ENCODE measurements at regions not wholly inside any gene's neighbourhood (a gene's known extent, or its start where the extent isn't known, plus 50 kb on each side); places are given as distances from the start of the nearest gene placed in this dataset.
"Not testable (repeated sequence)": the region's sequence is repeated elsewhere in the genome, so short reads cannot be mapped to it uniquely, and the experiment has no call there.

DNA sequence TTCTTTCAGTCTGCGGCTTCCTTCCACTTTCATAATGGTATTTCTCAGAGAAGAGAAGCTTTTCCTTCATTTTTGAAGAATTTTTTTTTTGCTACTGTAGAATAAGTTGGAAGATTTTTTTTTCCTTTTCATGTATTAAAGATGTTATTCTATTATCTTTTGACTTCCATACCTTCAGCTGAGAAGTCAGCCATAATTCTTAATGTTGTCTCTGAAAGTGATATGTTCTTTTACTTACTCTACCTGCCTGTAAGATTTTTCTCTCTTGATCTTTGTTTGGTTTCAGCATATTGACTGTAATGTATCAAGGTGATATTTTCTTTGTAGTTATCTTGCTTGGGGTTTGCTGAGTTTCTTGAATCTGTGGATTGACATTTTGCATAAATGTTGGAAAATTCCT lies 143.5 kb upstream of the TOX3 start:
- DNase-seq (no peak), ATAC-seq (ENCODE audit: low FRiP score) (no peak)
- 72 to 79% methylated on average over 1 of the region's 1 CpG for WGBS, 2 donors
- Histone ChIP-seq H3K4me3 (ENCODE audit: low read length in 2 of 2) (no peak overlapping the region), H3K36me3 (ENCODE audit: control insufficient read depth in 1 of 2, insufficient read depth in 2 of 2, low read length in 1 of 2) (no peaks in the 10 kb centered on the region), H3K27ac (ENCODE audit: low read depth in 1 of 2, low read length in 2 of 2) (no peak overlapping the region), H3K4me1 (ENCODE audit: control insufficient read depth in 1 of 2, insufficient read depth in 2 of 2, low read length in 2 of 2) (no peaks in the 10 kb centered on the region), H3K27me3 (ENCODE audit: control insufficient read depth in 1 of 2, insufficient read depth in 2 of 2, low read length in 1 of 2) (no peaks in the 10 kb centered on the region), H3K9me3 (ENCODE audit: control insufficient read depth, low read length) (no peaks in the 10 kb centered on the region)
- intact Hi-C loops (cut with DNase I): no loop called here

GRCh38 chr16:52680993-52681392 lies 134.1 kb upstream of the TOX3 start:
- Histone ChIP-seq H3K27ac (ENCODE audit: low read depth in 1 of 2, low read length in 2 of 2) (no peak overlapping the region), H3K4me1 (ENCODE audit: control insufficient read depth in 1 of 2, insufficient read depth in 2 of 2, low read length in 2 of 2) (no peaks in the 10 kb centered on the region), H3K36me3 (ENCODE audit: control insufficient read depth in 1 of 2, insufficient read depth in 2 of 2, low read length in 1 of 2) (no peaks in the 10 kb centered on the region), H3K4me3 (ENCODE audit: low read length in 2 of 2) (no peak overlapping the region), H3K27me3 (ENCODE audit: control insufficient read depth in 1 of 2, insufficient read depth in 2 of 2, low read length in 1 of 2) (peaks cover 0 to 3% of the 10 kb centered on the region in 2 donors), H3K9me3 (ENCODE audit: control insufficient read depth, low read length) (peaks cover 2% of the 10 kb centered on the region)
- DNase-seq (no peak), ATAC-seq (ENCODE audit: low FRiP score) (no peak)
- intact Hi-C loops (cut with DNase I): no loop called here
- 81 to 96% methylated on average over 1 of the region's 1 CpG for WGBS, 2 donors

- DNase-seq (no peak), ATAC-seq (ENCODE audit: low FRiP score) (no peak)
- no peak overlapping the region for H3K4me3 ChIP-seq (ENCODE audit: low read length in 2 of 2)
- intact Hi-C loops (cut with DNase I): no loop called here
- no peaks in the 10 kb centered on the region for H3K36me3 ChIP-seq (ENCODE audit: control insufficient read depth in 1 of 2, insufficient read depth in 2 of 2, low read length in 1 of 2)
- WGBS, 2 donors: 30 to 43% methylated on average over 2 of the region's 2 CpGs
- peaks cover 3% of the 10 kb centered on the region for H3K9me3 ChIP-seq (ENCODE audit: control insufficient read depth, low read length)
- H3K27me3 ChIP-seq (ENCODE audit: control insufficient read depth in 1 of 2, insufficient read depth in 2 of 2, low read length in 1 of 2): no peaks in the 10 kb centered on the region
- H3K27ac ChIP-seq (ENCODE audit: low read depth in 1 of 2, low read length in 2 of 2): no peak overlapping the region
- no peaks in the 10 kb centered on the region for H3K4me1 ChIP-seq (ENCODE audit: control insufficient read depth in 1 of 2, insufficient read depth in 2 of 2, low read length in 2 of 2)
Observed at GRCh38 chr16:52677501-52677900, 130.6 kb upstream of the TOX3 start.

- intact Hi-C loops (cut with DNase I): no loop called here
- ATAC-seq (ENCODE audit: low FRiP score): no peak
- H3K4me3 ChIP-seq (ENCODE audit: low read length in 2 of 2): no peak overlapping the region
- no peaks in the 10 kb centered on the region for H3K4me1 ChIP-seq (ENCODE audit: control insufficient read depth in 1 of 2, insufficient read depth in 2 of 2, low read length in 2 of 2)
- no peak overlapping the region for H3K27ac ChIP-seq (ENCODE audit: low read depth in 1 of 2, low read length in 2 of 2)
- H3K9me3 ChIP-seq (ENCODE audit: control insufficient read depth, low read length): peaks cover 3% of the 10 kb centered on the region
- no peaks in the 10 kb centered on the region for H3K36me3 ChIP-seq (ENCODE audit: control insufficient read depth in 1 of 2, insufficient read depth in 2 of 2, low read length in 1 of 2)
- H3K27me3 ChIP-seq (ENCODE audit: control insufficient read depth in 1 of 2, insufficient read depth in 2 of 2, low read length in 1 of 2): no peaks in the 10 kb centered on the region
- no peak for DNase-seq
Observed at GRCh38 chr16:52676959-52677358, 130.0 kb upstream of the TOX3 start.

- H3K4me3 ChIP-seq (ENCODE audit: low read length in 2 of 2): no peak overlapping the region
- H3K27ac ChIP-seq (ENCODE audit: low read depth in 1 of 2, low read length in 2 of 2): no peak overlapping the region
- H3K27me3 ChIP-seq (ENCODE audit: control insufficient read depth in 1 of 2, insufficient read depth in 2 of 2, low read length in 1 of 2): no peaks in the 10 kb centered on the region
- DNase-seq (no peak), ATAC-seq (ENCODE audit: low FRiP score) (no peak)
- intact Hi-C loops (cut with DNase I): no loop called here
- 57 to 69% methylated on average over 1 of the region's 1 CpG for WGBS, 2 donors
- peaks cover 3% of the 10 kb centered on the region for H3K9me3 ChIP-seq (ENCODE audit: control insufficient read depth, low read length)
- H3K36me3 ChIP-seq (ENCODE audit: control insufficient read depth in 1 of 2, insufficient read depth in 2 of 2, low read length in 1 of 2): no peaks in the 10 kb centered on the region
- no peaks in the 10 kb centered on the region for H3K4me1 ChIP-seq (ENCODE audit: control insufficient read depth in 1 of 2, insufficient read depth in 2 of 2, low read length in 2 of 2)
Observed at GRCh38 chr16:52671590-52671989, 124.6 kb upstream of the TOX3 start.

DNA sequence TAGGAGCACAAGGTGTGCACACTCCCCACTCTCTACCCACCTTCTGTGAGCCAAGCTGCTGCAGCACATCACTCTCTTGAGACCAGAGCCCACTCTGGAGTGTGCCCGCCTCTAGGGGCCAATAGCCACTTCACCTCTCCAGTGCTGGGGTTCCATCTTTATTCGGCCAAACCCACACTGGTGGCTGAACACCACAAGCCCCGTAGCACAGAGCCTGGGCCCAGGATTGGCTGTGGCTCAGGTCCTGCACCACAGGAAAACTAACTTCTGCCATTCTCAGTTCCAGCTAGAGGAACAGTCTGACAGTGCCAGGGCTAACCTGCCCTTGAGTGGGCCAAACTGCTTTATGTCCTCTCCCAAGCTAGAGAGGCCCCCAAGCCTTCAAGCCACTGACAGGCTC lies 111.0 kb upstream of the TOX3 start:
- Histone ChIP-seq H3K4me1 (ENCODE audit: control insufficient read depth in 1 of 2, insufficient read depth in 2 of 2, low read length in 2 of 2) (no peaks in the 10 kb centered on the region), H3K36me3 (ENCODE audit: control insufficient read depth in 1 of 2, insufficient read depth in 2 of 2, low read length in 1 of 2) (no peaks in the 10 kb centered on the region), H3K27me3 (ENCODE audit: control insufficient read depth in 1 of 2, insufficient read depth in 2 of 2, low read length in 1 of 2) (no peaks in the 10 kb centered on the region), H3K4me3 (ENCODE audit: low read length in 2 of 2) (no peak overlapping the region), H3K9me3 (ENCODE audit: control insufficient read depth, low read length) (no peaks in the 10 kb centered on the region), H3K27ac (ENCODE audit: low read depth in 1 of 2, low read length in 2 of 2) (no peak overlapping the region)
- intact Hi-C loops (cut with DNase I): no loop called here
- ATAC-seq (ENCODE audit: low FRiP score) (peak; percentile 48), DNase-seq (no peak)
- WGBS, 2 donors: 78 to 83% methylated on average over 3 of the region's 3 CpGs

DNA sequence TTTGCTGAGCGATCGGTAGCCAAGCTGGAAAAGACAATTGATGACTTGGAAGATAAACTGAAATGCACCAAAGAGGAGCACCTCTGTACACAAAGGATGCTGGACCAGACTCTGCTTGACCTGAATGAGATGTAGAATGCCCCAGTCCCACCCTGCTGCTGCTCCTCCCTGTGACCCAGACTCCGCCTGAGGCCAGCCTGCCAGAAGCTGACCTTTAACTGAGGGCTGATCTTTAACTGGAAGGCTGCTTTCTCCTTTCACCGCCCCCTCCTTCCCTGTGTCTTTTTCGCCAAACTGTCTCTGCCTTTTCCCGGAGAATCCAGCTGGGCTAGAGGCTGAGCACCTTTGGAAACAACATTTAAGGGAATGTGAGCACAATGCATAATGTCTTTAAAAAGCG lies 109.0 kb upstream of the TOX3 start:
- DNase-seq; ATAC-seq (ENCODE audit: low FRiP score); H3K4me1 ChIP-seq (ENCODE audit: control insufficient read depth in 1 of 2, insufficient read depth in 2 of 2, low read length in 2 of 2); intact Hi-C loops (cut with DNase I); H3K4me3 ChIP-seq (ENCODE audit: low read length in 2 of 2); H3K27ac ChIP-seq (ENCODE audit: low read depth in 1 of 2, low read length in 2 of 2); H3K9me3 ChIP-seq (ENCODE audit: control insufficient read depth, low read length); H3K36me3 ChIP-seq (ENCODE audit: control insufficient read depth in 1 of 2, insufficient read depth in 2 of 2, low read length in 1 of 2); H3K27me3 ChIP-seq (ENCODE audit: control insufficient read depth in 1 of 2, insufficient read depth in 2 of 2, low read length in 1 of 2): not testable (repeated sequence)
- whole genome bisulfite sequencing, 2 donors: 53 to 65% methylated on average over 7 of the region's 7 CpGs

GRCh38 chr16:52655156-52655555 lies 108.2 kb upstream of the TOX3 start:
- H3K4me3 ChIP-seq (ENCODE audit: low read length in 2 of 2); H3K9me3 ChIP-seq (ENCODE audit: control insufficient read depth, low read length); H3K27me3 ChIP-seq (ENCODE audit: control insufficient read depth in 1 of 2, insufficient read depth in 2 of 2, low read length in 1 of 2); H3K27ac ChIP-seq (ENCODE audit: low read depth in 1 of 2, low read length in 2 of 2); H3K4me1 ChIP-seq (ENCODE audit: control insufficient read depth in 1 of 2, insufficient read depth in 2 of 2, low read length in 2 of 2); H3K36me3 ChIP-seq (ENCODE audit: control insufficient read depth in 1 of 2, insufficient read depth in 2 of 2, low read length in 1 of 2); ATAC-seq (ENCODE audit: low FRiP score); intact Hi-C loops (cut with DNase I); DNase-seq: not testable (repeated sequence)
- 90 to 91% methylated on average over 17 of the region's 17 CpGs for WGBS, 2 donors

GRCh38 chr16:52652033-52652432 lies 105.1 kb upstream of the TOX3 start:
- 74 to 80% methylated on average over 4 of the region's 4 CpGs for WGBS, 2 donors
- Histone ChIP-seq H3K36me3 (ENCODE audit: control insufficient read depth in 1 of 2, insufficient read depth in 2 of 2, low read length in 1 of 2) (no peaks in the 10 kb centered on the region), H3K9me3 (ENCODE audit: control insufficient read depth, low read length) (no peaks in the 10 kb centered on the region), H3K4me3 (ENCODE audit: low read length in 2 of 2) (no peak overlapping the region), H3K27me3 (ENCODE audit: control insufficient read depth in 1 of 2, insufficient read depth in 2 of 2, low read length in 1 of 2) (no peaks in the 10 kb centered on the region), H3K4me1 (ENCODE audit: control insufficient read depth in 1 of 2, insufficient read depth in 2 of 2, low read length in 2 of 2) (no peaks in the 10 kb centered on the region), H3K27ac (ENCODE audit: low read depth in 1 of 2, low read length in 2 of 2) (no peak overlapping the region)
- intact Hi-C loops (cut with DNase I): no loop called here
- DNase-seq (no peak), ATAC-seq (ENCODE audit: low FRiP score) (no peak)

All from aorta (tissue), 5 donors.